Panc1 (cell line): ENCODE measurements at regions not wholly inside any gene's neighbourhood (a gene's known extent, or its start where the extent isn't known, plus 50 kb on each side); places are given as distances from the start of the nearest gene placed in this dataset.

Experiments
- ATAC-seq: fragments of 200-7000 bp; cut with Tn5 transposase; 2 replicates; pipeline ENCODE4 v1.9.1; 2020; ENCODE audit warnings: mild to moderate bottlenecking, moderate library complexity
- BruUV-seq: library from RNA; stranded (reverse); fragments of 400-500 nt; replicated peaks from 2 replicates; lab custom pipeline; 2021; lab: Mats Ljungman, UMichigan
- CTCF ChIA-PET: fragments of 300-600 bp; sonication (Branson Sonifier 250); formaldehyde crosslinking; loops from one replicate; lab custom pipeline; 2022; ENCODE audit warnings: antibody characterized with exemption; lab: Charles Lee
- POLR2A ChIA-PET: fragments of 300-600 bp; sonication (Branson Sonifier 250); formaldehyde crosslinking; loops from one replicate; lab custom pipeline; 2022; ENCODE audit warnings: antibody characterized with exemption; lab: Charles Lee
- DNase-seq: peaks from one replicate; pipeline ENCODE4 v3.0.0-alpha.2; 2010; ENCODE audit warnings: low read depth, low spot score
- H3K27ac ChIP-seq: 2 replicates; pipeline ENCODE4 v1.5.1; 2011; ENCODE audit warnings: mild to moderate bottlenecking, low read length, inconsistent platforms
- H3K27me3 ChIP-seq: fragments of 200-500 bp; sonication (Bioruptor generic); 2 replicates; pipeline ENCODE4 v1.6.0; 2014; ENCODE audit warnings: low read length, inconsistent platforms; ENCODE audit not compliant: control insufficient read depth, insufficient read depth
- H3K36me3 ChIP-seq: fragments of 200-500 bp; sonication (Bioruptor generic); 2 replicates; pipeline ENCODE4 v1.5.1; 2014; ENCODE audit warnings: inconsistent platforms, mild to moderate bottlenecking, low read length, moderate library complexity; ENCODE audit not compliant: control insufficient read depth, insufficient read depth
- H3K4me1 ChIP-seq: 2 replicates; pipeline ENCODE4 v1.5.1; 2011; ENCODE audit warnings: inconsistent platforms, mild to moderate bottlenecking, low read length, moderate library complexity; ENCODE audit not compliant: control insufficient read depth, insufficient read depth
- H3K4me3 ChIP-seq, 2 experiments: 2 replicates each; pipeline ENCODE4 v1.5.1; 2011 to 2012; ENCODE audit warnings: low read depth in 2 of 2, low read length in 2 of 2, mild to moderate bottlenecking in 2 of 2, inconsistent platforms in 1 of 2, moderate library complexity in 1 of 2
- H3K9me3 ChIP-seq: fragments of 200-500 bp; sonication (Bioruptor generic); 2 replicates; pipeline ENCODE4 v1.5.1; 2014; ENCODE audit warnings: low read depth, mild to moderate bottlenecking, inconsistent platforms, low read length, moderate library complexity; ENCODE audit not compliant: control insufficient read depth, insufficient read depth
- CTCF ChIP-seq: fragments of 450-650 bp; IDR thresholded peaks from 2 replicates; pipeline ENCODE4 v1.5.1; 2017; ENCODE audit warnings: mild to moderate bottlenecking
- POLR2AphosphoS5 ChIP-seq: IDR thresholded peaks from 2 replicates; pipeline ENCODE4 v1.6.1; 2012; ENCODE audit warnings: mild to moderate bottlenecking, low read depth, low read length, moderate library complexity
- SIN3A ChIP-seq: IDR thresholded peaks from 2 replicates; pipeline ENCODE4 v1.6.1; 2012; ENCODE audit warnings: low read depth, mild to moderate bottlenecking, low read length, moderate library complexity, borderline replicate concordance; ENCODE audit not compliant: insufficient read depth
- TCF7L2 ChIP-seq: IDR thresholded peaks from 2 replicates; pipeline ENCODE4 v1.6.1; 2011; ENCODE audit warnings: mild to moderate bottlenecking, low read depth, low read length, inconsistent platforms
- in situ Hi-C: cut with HindIII; loops from 2 replicates; pipeline ENCODE4 v1.10.0; 2016; ENCODE audit warnings: low sequenced_read_pairs, low pct_unique_long_range_greater_than_20kb
- intact Hi-C: fragments of 100-400 bp; cut with micrococcal nuclease; formaldehyde crosslinking; loops from one replicate; pipeline ENCODE4 v1.10.0; 2022; ENCODE audit not compliant: unreplicated experiment
- TF ChIP-seq, protein P1 (sequence below), 2 experiments: IDR thresholded peaks; 2 replicates each; pipeline ENCODE4 v1.6.1; 2011 to 2012; ENCODE audit warnings: low read depth in 2 of 2, control low read depth in 1 of 2, low read length in 1 of 2, mild to moderate bottlenecking in 1 of 2, moderate library complexity in 1 of 2; ENCODE audit not compliant: insufficient read depth in 1 of 2

DNA sequence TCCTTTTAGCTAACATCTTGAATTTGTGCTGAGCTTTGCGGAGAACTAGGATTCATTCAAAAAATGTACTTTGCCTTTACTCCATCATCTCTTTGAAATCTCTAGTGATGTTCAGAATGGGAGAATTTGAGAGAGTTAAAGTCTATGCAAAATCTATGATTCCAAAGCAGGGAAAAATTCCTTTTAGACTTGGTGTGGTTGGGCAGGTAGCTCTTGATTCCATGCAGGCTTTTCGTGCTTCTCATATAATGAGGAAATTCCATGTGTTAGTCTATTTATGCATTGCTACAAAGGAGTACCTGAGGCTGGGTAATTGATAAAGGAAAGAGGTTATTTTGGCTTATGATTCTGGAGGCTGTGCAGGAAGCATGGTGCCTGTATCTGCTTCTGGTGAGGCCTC, 258.9 kb upstream of the EPHA4 start:
- no peaks in the 10 kb centered on the region for H3K27me3 ChIP-seq
- no peak overlapping the region for H3K27ac ChIP-seq
- DNase-seq (no peak), ATAC-seq (no peak)
- no peaks in the 10 kb centered on the region for H3K9me3 ChIP-seq
- TF ChIP-seq SIN3A, result no peak
- no peaks in the 10 kb centered on the region for H3K36me3 ChIP-seq
- intact Hi-C loops (no loop called here), in situ Hi-C loops (no loop called here)
- no peak overlapping the region for H3K4me3 ChIP-seq
- no TSS peak for BruUV-seq
- ChIA-PET CTCF (no interaction called here), POLR2A (no interaction called here)
- H3K4me1 ChIP-seq, result no peaks in the 10 kb centered on the region

DNA sequence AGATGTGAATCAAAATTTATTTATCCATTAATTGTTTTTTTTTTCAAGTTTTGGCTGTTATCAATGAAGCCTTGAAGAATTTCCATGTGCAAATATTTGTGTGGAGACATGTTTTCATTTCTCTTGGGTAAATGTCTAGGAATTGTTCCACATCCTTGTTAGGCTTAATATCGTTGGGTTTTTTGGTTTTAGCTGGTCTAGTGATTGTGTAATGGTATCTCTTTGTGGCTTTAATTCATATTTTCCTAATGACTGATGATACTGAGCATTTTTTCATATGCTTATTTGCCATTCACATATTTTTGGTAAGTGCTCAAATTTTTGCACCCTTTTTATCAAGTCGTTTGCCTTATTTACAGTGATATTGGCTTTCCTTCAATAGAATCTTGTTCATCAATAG, 250.3 kb upstream of the EPHA4 start:
- in situ Hi-C loops, result no loop called here
- BruUV-seq, result no TSS peak
- Histone ChIP-seq H3K4me1 (no peaks in the 10 kb centered on the region), H3K27ac (no peak overlapping the region), H3K4me3 (no peak overlapping the region), H3K27me3 (no peaks in the 10 kb centered on the region), H3K36me3 (no peaks in the 10 kb centered on the region), H3K9me3 (no peaks in the 10 kb centered on the region)
- ATAC-seq (no peak), DNase-seq (no peak)
- ChIA-PET POLR2A (no interaction called here), CTCF (no interaction called here)
- TF ChIP-seq TCF7L2, result no peak
- no peak for TF ChIP-seq CTCF
- TF ChIP-seq, protein P1, sequence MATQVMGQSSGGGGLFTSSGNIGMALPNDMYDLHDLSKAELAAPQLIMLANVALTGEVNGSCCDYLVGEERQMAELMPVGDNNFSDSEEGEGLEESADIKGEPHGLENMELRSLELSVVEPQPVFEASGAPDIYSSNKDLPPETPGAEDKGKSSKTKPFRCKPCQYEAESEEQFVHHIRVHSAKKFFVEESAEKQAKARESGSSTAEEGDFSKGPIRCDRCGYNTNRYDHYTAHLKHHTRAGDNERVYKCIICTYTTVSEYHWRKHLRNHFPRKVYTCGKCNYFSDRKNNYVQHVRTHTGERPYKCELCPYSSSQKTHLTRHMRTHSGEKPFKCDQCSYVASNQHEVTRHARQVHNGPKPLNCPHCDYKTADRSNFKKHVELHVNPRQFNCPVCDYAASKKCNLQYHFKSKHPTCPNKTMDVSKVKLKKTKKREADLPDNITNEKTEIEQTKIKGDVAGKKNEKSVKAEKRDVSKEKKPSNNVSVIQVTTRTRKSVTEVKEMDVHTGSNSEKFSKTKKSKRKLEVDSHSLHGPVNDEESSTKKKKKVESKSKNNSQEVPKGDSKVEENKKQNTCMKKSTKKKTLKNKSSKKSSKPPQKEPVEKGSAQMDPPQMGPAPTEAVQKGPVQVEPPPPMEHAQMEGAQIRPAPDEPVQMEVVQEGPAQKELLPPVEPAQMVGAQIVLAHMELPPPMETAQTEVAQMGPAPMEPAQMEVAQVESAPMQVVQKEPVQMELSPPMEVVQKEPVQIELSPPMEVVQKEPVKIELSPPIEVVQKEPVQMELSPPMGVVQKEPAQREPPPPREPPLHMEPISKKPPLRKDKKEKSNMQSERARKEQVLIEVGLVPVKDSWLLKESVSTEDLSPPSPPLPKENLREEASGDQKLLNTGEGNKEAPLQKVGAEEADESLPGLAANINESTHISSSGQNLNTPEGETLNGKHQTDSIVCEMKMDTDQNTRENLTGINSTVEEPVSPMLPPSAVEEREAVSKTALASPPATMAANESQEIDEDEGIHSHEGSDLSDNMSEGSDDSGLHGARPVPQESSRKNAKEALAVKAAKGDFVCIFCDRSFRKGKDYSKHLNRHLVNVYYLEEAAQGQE (IDR thresholded peaks at IDR 0.05; ENCODE audit: insufficient read depth in 1 of 2, low read depth in 2 of 2, low read length in 1 of 2), result no peak
- no peak for TF ChIP-seq POLR2AphosphoS5
- intact Hi-C loops, result no loop called here

DNA sequence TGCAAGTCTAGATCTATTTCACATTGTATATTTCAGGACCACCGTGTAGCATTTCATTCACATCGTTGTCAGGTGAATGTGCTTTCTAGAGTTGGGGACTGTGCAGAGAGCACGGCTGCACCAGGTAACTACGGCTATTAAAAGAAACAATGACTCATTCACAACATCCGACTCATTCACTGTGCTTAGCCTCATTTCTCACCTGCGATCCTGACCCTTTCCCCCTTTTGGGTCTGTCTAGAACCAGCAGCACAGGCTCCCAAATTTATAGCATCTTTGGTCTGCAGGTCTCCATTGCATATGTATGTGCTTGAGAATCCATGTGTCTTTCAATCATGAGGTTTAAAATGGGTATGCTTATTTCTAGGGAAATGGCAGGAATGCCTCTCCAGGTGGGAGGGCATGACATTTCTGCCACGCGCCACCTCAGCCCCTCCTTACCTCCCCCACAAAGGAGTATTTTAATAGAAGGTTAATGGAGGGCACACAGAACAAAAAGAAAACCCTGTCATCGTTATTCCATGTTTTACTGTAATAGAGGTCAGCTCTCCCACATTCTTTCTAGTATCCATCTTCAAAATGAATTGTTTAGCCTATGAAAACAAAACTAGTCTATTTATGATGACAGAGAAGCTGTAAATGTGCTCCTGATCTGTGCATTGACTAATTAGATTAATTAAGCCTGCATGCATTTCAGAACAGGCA, 246.7 kb upstream of the EPHA4 start:
- in situ Hi-C loops (no loop called here), intact Hi-C loops (no loop called here)
- no peaks in the 10 kb centered on the region for H3K9me3 ChIP-seq
- no peak overlapping the region for H3K4me3 ChIP-seq
- ChIA-PET CTCF (no interaction called here), POLR2A (no interaction called here)
- no peaks in the 10 kb centered on the region for H3K36me3 ChIP-seq
- TF ChIP-seq TCF7L2 (no peak), POLR2AphosphoS5 (no peak)
- TF ChIP-seq, protein P1 (IDR thresholded peaks at IDR 0.05; ENCODE audit: insufficient read depth in 1 of 2, low read depth in 2 of 2, low read length in 1 of 2), result no peak
- BruUV-seq, result no TSS peak
- no peaks in the 10 kb centered on the region for H3K4me1 ChIP-seq
- no peak overlapping the region for H3K27ac ChIP-seq
- DNase-seq (no peak), ATAC-seq (no peak)
- H3K27me3 ChIP-seq, result no peaks in the 10 kb centered on the region
